Neuronal stem cell (in vitro differentiated cells): ENCODE measurements at regions not wholly inside any gene's neighbourhood (a gene's known extent, or its start where the extent isn't known, plus 50 kb on each side); places are given as distances from the start of the nearest gene placed in this dataset.

Experiments
- DNase-seq: peaks from one replicate; pipeline ENCODE4 v3.0.0-alpha.2; 2013; ENCODE audit warnings: low spot score
- H2AFZ ChIP-seq: one replicate; pipeline ENCODE4 v1.6.1; 2013; ENCODE audit warnings: mild to moderate bottlenecking, low read length, inconsistent platforms
- H2AK5ac ChIP-seq: 2 replicates; pipeline ENCODE4 v1.6.1; 2013; ENCODE audit warnings: low read depth, mild to moderate bottlenecking, inconsistent platforms, low read length, moderate library complexity, mixed read lengths
- H2BK120ac ChIP-seq: 2 replicates; pipeline ENCODE4 v1.6.1; 2013; ENCODE audit warnings: low read depth, mild to moderate bottlenecking, inconsistent platforms, low read length, moderate library complexity, mixed read lengths
- H2BK12ac ChIP-seq: one replicate; pipeline ENCODE4 v1.6.1; 2013; ENCODE audit warnings: low read length, inconsistent platforms
- H2BK15ac ChIP-seq: 2 replicates; pipeline ENCODE4 v1.6.1; 2013; ENCODE audit warnings: mild to moderate bottlenecking, low read length, inconsistent platforms, mixed read lengths
- H2BK5ac ChIP-seq: one replicate; pipeline ENCODE4 v1.6.1; 2013; ENCODE audit warnings: inconsistent platforms, mild to moderate bottlenecking, low read length, moderate library complexity
- H3K14ac ChIP-seq: one replicate; pipeline ENCODE4 v1.6.1; 2013; ENCODE audit warnings: low read length, inconsistent platforms
- H3K18ac ChIP-seq: 2 replicates; pipeline ENCODE4 v1.6.1; 2013; ENCODE audit warnings: low read length, inconsistent platforms
- H3K23ac ChIP-seq: 2 replicates; pipeline ENCODE4 v1.6.1; 2013; ENCODE audit warnings: low read depth, mild to moderate bottlenecking, mixed read lengths, low read length, inconsistent platforms; ENCODE audit not compliant: poor library complexity
- H3K27ac ChIP-seq: replicated peaks from 3 replicates; pipeline ENCODE4 v1.5.1; 2013; ENCODE audit warnings: low read length, inconsistent platforms
- H3K27me3 ChIP-seq, 3 experiments: 2 replicates each; pipeline ENCODE4 v1.6.1; 2013; ENCODE audit warnings: low read length in 3 of 3, mild to moderate bottlenecking in 2 of 3, inconsistent platforms in 1 of 3, low read depth in 1 of 3, mixed read lengths in 1 of 3, moderate library complexity in 1 of 3; ENCODE audit not compliant: control insufficient read depth in 3 of 3, insufficient read depth in 3 of 3
- H3K36me3 ChIP-seq, 2 donors: replicated peaks in 1 of 2; 2 replicates each; pipeline ENCODE4 v1.6.1; 2013; ENCODE audit warnings: low read length in 2 of 2; ENCODE audit not compliant: control insufficient read depth in 2 of 2, insufficient read depth in 2 of 2
- H3K4ac ChIP-seq: 2 replicates; pipeline ENCODE4 v1.6.1; 2013; ENCODE audit warnings: inconsistent platforms, mild to moderate bottlenecking, low read length, moderate library complexity
- H3K4me1 ChIP-seq, 2 donors: 1 replicate in 1 of 2; 2 replicates in 1 of 2; pipeline ENCODE4 v1.6.1; 2013; ENCODE audit warnings: low read length in 2 of 2, low read depth in 1 of 2; ENCODE audit not compliant: control insufficient read depth in 2 of 2, insufficient read depth in 1 of 2
- H3K4me2 ChIP-seq: one replicate; pipeline ENCODE4 v1.6.1; 2013; ENCODE audit warnings: mild to moderate bottlenecking, low read length, inconsistent platforms; ENCODE audit not compliant: insufficient read depth, poor library complexity, severe bottlenecking
- H3K4me3 ChIP-seq, 2 donors: 2 replicates each; pipeline ENCODE4 v1.5.1; 2013; ENCODE audit warnings: low read length in 2 of 2, mild to moderate bottlenecking in 2 of 2, inconsistent platforms in 1 of 2, moderate library complexity in 1 of 2
- H3K79me1 ChIP-seq: one replicate; pipeline ENCODE4 v1.6.1; 2013; ENCODE audit warnings: low read depth, mild to moderate bottlenecking, inconsistent platforms, low read length, moderate library complexity
- H3K9ac ChIP-seq: one replicate; pipeline ENCODE4 v1.6.1; 2013; ENCODE audit warnings: mild to moderate bottlenecking, low read depth, low read length, inconsistent platforms; ENCODE audit not compliant: poor library complexity
- H3K9me3 ChIP-seq, 2 donors: replicated peaks in 1 of 2; 2 replicates each; pipeline versions ENCODE3 to v1.6.1; 2013; ENCODE audit warnings: low read length in 2 of 2, mild to moderate bottlenecking in 2 of 2, inconsistent platforms in 1 of 2, low read depth in 1 of 2, mixed read lengths in 1 of 2, moderate library complexity in 1 of 2; ENCODE audit not compliant: control insufficient read depth in 2 of 2, insufficient read depth in 1 of 2
- H4K8ac ChIP-seq: one replicate; pipeline ENCODE4 v1.6.1; 2013; ENCODE audit warnings: low read depth, mild to moderate bottlenecking, inconsistent platforms, low read length, moderate library complexity
- H4K91ac ChIP-seq: one replicate; pipeline ENCODE4 v1.6.1; 2013; ENCODE audit warnings: low read length, low read depth, mild to moderate bottlenecking, inconsistent platforms; ENCODE audit not compliant: poor library complexity
- WGBS, 2 donors: extraction: QIAGEN DNeasy Blood & Tissue Kit; methylation state at CpG; one replicate each; pipeline ENCODE4 v1.1.7; 2013; ENCODE audit warnings: missing lambda C conversion rate in 2 of 2, mixed read lengths in 1 of 2; ENCODE audit not compliant: insufficient read length in 2 of 2, insufficient replicate concordance in 1 of 2; ENCODE audit errors: extremely low coverage in 2 of 2; 5-methylcytosine and 5-hydroxymethylcytosine counted together

- no peak overlapping the region for H2BK12ac ChIP-seq
- no peak overlapping the region for H4K8ac ChIP-seq
- no peaks in the 10 kb centered on the region for H3K27me3 ChIP-seq
- DNase-seq = no peak
- no peaks in the 10 kb centered on the region for H3K36me3 ChIP-seq
- H2BK120ac ChIP-seq = no peak overlapping the region
- no peak overlapping the region for H3K4me2 ChIP-seq
- no peak overlapping the region for H3K4me3 ChIP-seq
- no CpG with 5 or more reads among the region's 2 CpGs for WGBS, 2 donors
- H3K4me1 ChIP-seq = no peaks in the 10 kb centered on the region
- H3K27ac ChIP-seq = no peak overlapping the region
- no peak overlapping the region for H4K91ac ChIP-seq
- H3K23ac ChIP-seq = no peak overlapping the region
- H3K9me3 ChIP-seq = no peaks in the 10 kb centered on the region
- H2AFZ ChIP-seq = no peak overlapping the region
- no peaks in the 10 kb centered on the region for H3K79me1 ChIP-seq
- no peak overlapping the region for H2BK15ac ChIP-seq
- H3K14ac ChIP-seq = no peak overlapping the region
- no peak overlapping the region for H3K18ac ChIP-seq
- no peak overlapping the region for H3K9ac ChIP-seq
- H2BK5ac ChIP-seq = no peak overlapping the region
- H2AK5ac ChIP-seq = no peak overlapping the region
- no peak overlapping the region for H3K4ac ChIP-seq
These were observed 91.8 kb upstream of the NGF start for GRCh38 chr1:115429884-115430283.

GRCh38 chr1:115429241-115429640, 91.2 kb upstream of the NGF start:
- Histone ChIP-seq H2BK120ac (no peak overlapping the region), H3K4me1 (no peaks in the 10 kb centered on the region), H2AFZ (no peak overlapping the region), H3K14ac (no peak overlapping the region), H3K9ac (no peak overlapping the region), H3K4ac (no peak overlapping the region), H3K9me3 (no peaks in the 10 kb centered on the region), H3K4me2 (no peak overlapping the region), H2BK12ac (no peak overlapping the region), H3K79me1 (no peaks in the 10 kb centered on the region), H3K4me3 (no peak overlapping the region), H4K8ac (no peak overlapping the region), H2AK5ac (no peak overlapping the region), H3K23ac (no peak overlapping the region), H3K18ac (no peak overlapping the region), H4K91ac (no peak overlapping the region), H3K27ac (no peak overlapping the region), H2BK5ac (no peak overlapping the region), H3K27me3 (no peaks in the 10 kb centered on the region), H2BK15ac (no peak overlapping the region), H3K36me3 (no peaks in the 10 kb centered on the region)
- DNase-seq = no peak
- WGBS, 2 donors = no CpG with 5 or more reads among the region's 2 CpGs

- Histone ChIP-seq H2AFZ (no peak overlapping the region), H2BK12ac (no peak overlapping the region), H3K18ac (no peak overlapping the region), H4K91ac (no peak overlapping the region), H2BK15ac (no peak overlapping the region), H3K4me3 (no peak overlapping the region), H3K36me3 (no peaks in the 10 kb centered on the region), H3K9me3 (no peaks in the 10 kb centered on the region), H3K4me2 (no peak overlapping the region), H3K27ac (no peak overlapping the region), H2BK120ac (no peak overlapping the region), H3K23ac (no peak overlapping the region), H3K9ac (no peak overlapping the region), H2AK5ac (no peak overlapping the region), H4K8ac (no peak overlapping the region), H3K4ac (no peak overlapping the region), H3K14ac (no peak overlapping the region), H3K27me3 (no peaks in the 10 kb centered on the region), H3K79me1 (no peaks in the 10 kb centered on the region), H2BK5ac (no peak overlapping the region), H3K4me1 (no peaks in the 10 kb centered on the region)
- no peak for DNase-seq
- WGBS, 2 donors = no CpG with 5 or more reads among the region's 1 CpG
These were observed 90.6 kb upstream of the NGF start for GRCh38 chr1:115428676-115429075.

- no peak overlapping the region for H2BK120ac ChIP-seq
- no peaks in the 10 kb centered on the region for H3K9me3 ChIP-seq
- H3K27ac ChIP-seq = no peak overlapping the region
- no peak overlapping the region for H3K14ac ChIP-seq
- no peak overlapping the region for H2BK5ac ChIP-seq
- H2AFZ ChIP-seq = no peak overlapping the region
- no peak overlapping the region for H4K91ac ChIP-seq
- no peak overlapping the region for H3K9ac ChIP-seq
- no peaks in the 10 kb centered on the region for H3K79me1 ChIP-seq
- no peak overlapping the region for H3K4ac ChIP-seq
- H2BK12ac ChIP-seq = no peak overlapping the region
- H3K36me3 ChIP-seq = no peaks in the 10 kb centered on the region
- no peak overlapping the region for H2BK15ac ChIP-seq
- H3K4me2 ChIP-seq = no peak overlapping the region
- no peak overlapping the region for H4K8ac ChIP-seq
- WGBS, 2 donors = no CpG with 5 or more reads among the region's 2 CpGs
- no peak overlapping the region for H3K18ac ChIP-seq
- no peaks in the 10 kb centered on the region for H3K27me3 ChIP-seq
- no peak for DNase-seq
- H2AK5ac ChIP-seq = no peak overlapping the region
- H3K4me1 ChIP-seq = no peaks in the 10 kb centered on the region
- H3K23ac ChIP-seq = no peak overlapping the region
- no peak overlapping the region for H3K4me3 ChIP-seq
These were observed 90.2 kb upstream of the NGF start for GRCh38 chr1:115428256-115428655.
